Right hindlimb (tissue), 1 donor: ENCODE measurements at regions not wholly inside any gene's neighbourhood (a gene's known extent, or its start where the extent isn't known, plus 50 kb on each side); places are given as distances from the start of the nearest gene placed in this dataset.

Experiments used
- DNase-seq: peaks from one replicate; pipeline ENCODE4 v3.0.0-alpha.2; 2018

DNA sequence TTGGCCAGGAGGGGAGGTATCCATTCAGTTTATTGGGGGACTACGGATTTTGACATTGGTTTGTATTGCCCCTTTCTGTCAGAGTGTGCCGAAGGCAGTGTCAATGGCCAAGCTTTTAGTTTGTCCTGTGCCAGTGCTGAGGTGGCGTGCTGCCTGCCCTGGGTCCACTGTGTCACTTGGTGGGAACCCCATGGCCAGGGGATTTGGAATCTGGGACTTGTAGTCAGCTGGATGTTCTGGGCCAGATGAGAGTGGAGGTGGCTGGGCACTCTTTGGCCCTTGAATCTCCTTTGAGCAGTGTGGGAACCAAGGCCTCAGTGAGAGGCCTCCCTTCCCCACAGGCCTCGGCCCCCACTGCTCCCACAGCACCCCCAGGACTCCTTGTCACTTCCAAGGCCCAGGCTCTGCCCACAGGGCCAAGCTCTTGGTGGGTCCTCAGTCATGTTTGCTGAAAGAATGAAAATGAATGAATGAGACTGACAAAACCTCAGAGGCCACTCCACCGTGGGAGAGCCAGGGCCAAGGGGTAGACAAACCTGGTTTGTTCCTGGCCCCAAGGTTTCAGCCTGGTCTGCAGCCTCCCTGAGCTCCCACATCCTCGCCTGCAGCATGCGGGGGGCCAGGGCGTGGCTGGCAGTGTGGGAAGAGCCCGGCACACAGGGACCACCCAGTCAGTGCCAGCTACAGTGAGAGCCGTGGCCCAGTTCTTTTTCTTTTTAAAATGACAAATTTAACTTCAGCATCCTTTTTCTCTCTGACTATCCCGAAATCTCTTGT is 412.2 kb downstream of the MATN1 start:
- DNase-seq, result no peak

DNA sequence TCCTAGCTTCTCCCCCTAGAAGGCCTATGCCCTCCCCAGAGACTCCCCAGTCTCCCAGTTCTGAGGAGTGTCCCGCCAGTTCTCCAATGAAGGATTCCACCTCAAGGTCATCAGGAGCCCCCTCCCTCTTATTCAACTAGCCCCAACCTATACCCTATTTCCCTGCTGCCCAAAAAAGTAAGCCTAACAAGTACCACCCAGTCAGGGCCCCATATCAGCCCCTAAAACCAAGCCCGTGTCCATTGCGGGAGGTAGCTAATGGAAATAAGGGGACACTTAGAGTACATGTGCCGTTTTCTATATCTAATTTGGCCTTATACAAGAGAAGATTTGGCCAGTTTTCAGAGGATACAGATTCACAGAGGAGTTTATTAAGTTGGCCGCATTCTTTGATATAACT is 416.2 kb downstream of the MATN1 start:
- DNase-seq, result no peak

GRCh38 chr1:30305519-30305918 is 417.9 kb downstream of the MATN1 start:
- no peak for DNase-seq

DNA sequence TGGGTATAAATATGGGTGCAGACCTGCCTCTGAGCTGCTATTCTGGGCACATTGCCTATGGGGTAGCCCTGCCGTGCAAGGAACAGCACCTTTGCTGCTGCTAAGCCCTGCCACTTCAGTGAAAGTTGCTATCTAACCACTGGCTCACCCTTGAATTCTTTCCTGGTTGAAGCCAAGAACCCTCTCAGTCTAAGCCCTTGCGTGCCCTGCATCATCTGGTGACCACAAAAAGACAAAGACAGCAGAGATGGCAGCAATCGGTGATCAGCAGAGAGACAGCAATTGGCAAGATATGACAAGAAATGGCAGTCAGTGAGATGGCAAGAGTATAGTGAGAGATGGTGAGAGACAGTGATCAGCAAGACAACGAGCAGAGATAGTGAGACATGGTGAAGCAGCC is 418.3 kb downstream of the MATN1 start:
- DNase-seq, result no peak

DNA sequence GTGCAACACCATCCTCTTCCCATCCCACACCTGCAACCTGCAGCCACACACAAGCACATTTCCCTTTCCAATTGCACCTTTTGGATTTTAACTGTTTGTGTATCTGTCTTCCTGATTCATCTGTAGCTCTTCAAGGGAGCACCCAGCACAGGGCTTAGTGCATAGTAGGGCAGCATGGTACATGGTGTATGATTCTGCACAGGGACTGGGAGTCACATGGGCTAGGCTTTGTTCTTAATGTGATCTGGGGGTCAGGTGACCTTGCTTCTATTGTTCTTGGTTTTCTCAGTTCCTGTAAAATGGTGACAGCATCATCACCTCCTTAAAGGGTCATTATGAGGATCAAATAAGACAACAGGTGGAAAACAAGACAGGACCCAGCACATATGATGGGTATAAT is 419.3 kb downstream of the MATN1 start:
- no peak for DNase-seq

DNA sequence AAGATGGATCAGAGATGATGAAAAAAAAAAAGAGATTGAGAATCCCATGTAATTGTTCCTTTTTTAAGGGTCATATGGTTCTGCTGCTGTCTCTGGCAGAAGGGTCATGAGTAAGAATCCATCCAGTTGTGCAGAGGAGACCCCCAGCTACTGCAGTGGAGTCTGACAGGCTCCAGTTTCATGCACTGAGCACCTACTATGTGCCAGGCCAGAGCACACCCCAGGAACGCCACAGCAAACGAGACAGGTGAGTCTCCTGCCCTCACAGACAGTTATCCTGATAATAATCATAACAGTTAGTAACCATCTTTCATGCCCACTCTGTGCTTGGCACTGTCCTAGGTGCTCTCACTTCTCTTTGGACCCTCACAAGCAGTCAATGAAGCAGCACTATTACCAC is 420.0 kb downstream of the MATN1 start:
- DNase-seq, result no peak

DNA sequence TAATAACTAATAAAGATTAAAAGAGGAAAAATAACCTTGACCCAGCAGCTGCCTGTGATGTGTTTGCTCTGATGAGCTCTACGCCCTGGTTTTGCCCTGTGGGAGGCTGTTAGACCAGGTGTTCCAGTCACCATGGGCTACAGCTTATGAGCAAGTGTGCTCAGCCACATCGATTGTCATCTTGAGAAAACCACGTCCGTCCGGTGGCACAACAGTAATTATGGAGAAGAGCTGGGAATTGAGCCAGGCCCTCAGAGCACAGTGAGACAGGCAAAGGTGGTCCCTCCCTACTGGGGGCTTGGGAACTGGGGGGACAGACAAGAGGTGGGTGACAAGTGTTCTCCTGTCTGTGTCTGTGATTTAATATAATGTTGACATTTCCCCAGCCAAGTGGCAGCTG is 420.5 kb downstream of the MATN1 start:
- DNase-seq, result no peak

GRCh38 chr1:30300669-30301068 is 422.7 kb downstream of the MATN1 start:
- DNase-seq, result no peak

GRCh38 chr1:30299393-30299792 is 424.0 kb downstream of the MATN1 start:
- no peak for DNase-seq

GRCh38 chr1:30295674-30296073 is 427.7 kb downstream of the MATN1 start:
- no peak for DNase-seq

- DNase-seq, result no peak
Observed at GRCh38 chr1:30295266-30295665, 428.1 kb downstream of the MATN1 start.

DNA sequence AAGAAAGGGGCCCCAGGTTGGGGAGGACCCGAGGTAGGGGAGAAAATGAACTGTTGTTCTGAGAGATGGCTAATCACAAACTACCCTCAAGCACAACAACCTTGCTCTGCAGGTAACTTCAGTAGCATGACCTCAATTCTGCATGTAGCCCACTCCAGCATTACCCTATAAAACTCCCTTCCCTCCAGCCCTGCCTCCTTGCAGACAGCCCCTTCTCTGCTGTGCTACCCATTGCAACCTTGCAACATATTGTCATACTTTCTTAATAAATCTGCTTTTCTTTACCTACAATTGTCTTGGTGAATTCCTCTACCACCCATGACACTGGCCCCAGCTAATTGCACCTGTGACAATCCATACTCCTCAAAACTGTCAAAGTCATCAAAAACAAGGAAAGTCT is 428.9 kb downstream of the MATN1 start:
- DNase-seq, result no peak

DNA sequence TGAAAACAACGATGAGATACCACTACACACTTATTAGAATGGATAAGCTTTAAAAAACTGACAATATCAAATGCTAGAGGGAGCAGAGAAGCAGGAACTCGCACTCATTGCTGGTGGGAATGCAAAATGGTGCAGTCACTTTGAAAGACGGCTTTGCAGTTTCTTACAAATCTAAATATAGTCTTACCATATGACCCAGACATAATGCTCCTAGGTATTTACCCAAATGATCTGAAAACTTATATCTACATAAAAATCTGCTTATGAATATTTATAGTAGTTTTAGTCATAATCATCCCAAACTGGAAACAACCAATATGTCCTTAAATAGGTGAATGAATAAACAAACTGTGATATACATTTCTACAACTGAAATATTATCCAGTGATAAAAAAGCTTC is 430.9 kb downstream of the MATN1 start:
- no peak for DNase-seq

DNA sequence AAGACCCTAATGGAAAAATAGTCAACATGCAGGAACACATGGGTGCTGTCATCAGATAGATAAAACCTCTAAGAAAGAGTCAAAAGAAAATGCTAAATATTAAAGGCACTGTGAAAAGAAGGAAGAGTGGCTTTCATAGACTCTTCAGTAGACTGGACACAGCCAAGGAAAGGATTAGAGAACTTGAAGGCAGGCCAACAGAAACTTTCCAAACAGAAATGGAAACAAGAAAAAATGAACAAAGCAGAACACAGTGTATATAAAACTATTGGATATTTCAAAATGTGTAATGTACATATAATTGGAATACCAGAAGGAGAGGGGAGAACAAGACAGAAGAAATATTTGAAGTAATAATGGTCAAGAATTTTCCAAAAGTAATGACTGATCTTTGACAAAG is 431.9 kb downstream of the MATN1 start:
- DNase-seq, result no peak

DNA sequence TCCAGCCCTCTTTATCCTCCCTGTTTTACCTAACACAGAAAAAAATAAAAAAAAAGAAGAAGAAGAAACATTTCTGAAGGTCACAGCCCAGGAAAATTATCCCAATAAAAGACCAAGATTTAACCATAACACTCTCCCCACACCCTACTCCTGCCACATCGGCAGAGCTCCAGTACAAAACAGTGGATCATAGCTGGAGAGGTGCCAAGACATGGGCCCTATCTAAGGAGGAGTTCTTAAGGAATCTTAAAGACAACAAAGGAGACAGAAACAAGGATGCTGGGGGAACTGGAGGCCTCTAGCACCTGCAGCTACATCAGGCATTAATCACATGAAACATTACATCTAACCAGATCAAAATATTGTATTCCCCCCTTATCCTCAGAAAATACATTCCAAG is 432.8 kb downstream of the MATN1 start:
- DNase-seq, result no peak

- no peak for DNase-seq
Observed at GRCh38 chr1:30287976-30288375, 435.4 kb downstream of the MATN1 start.

DNA sequence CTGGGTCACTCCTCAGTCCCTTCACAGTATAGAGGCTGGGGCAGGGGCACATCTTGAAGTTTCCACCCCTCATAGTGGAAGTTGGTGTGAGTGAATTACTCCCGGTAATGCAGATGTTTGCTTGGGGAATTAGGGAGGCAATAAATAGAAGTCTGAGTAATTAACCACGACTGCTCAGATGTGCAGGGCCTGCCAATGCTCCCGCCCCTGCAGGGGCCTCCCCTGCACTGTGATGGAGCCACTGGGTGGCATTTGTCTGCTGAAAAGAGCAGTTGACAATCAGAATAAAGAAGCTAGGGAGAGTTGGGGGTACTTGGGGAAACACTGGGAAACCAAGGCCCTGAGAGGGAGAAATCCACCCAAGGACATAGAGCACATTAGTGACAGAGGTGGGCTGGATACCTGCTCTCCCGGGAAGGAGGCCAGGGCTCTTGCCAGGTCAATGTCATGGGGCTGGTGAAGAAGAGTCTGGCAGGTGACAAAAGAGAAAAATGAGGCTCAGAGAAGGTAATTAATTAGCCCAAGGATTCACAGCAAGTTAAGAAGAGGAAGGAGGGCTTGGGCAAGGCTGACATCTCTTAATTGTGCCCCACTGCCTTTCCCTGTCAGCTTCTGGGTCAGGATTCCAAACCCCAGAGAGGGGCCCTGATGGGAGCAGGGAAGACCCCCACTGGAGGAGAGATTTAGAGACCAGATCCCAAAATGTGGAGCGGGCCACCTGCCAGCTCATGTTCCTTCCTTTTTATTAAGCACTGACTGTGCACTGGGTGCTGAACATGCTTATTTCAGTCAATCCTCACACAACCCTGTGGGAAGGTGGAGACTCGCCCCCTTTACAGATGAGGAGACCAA is 436.2 kb downstream of the MATN1 start:
- DNase-seq, result no peak

GRCh38 chr1:30286241-30286987 is 437.0 kb downstream of the MATN1 start:
- peak; percentile 34 for DNase-seq

GRCh38 chr1:30285501-30285932 is 437.9 kb downstream of the MATN1 start:
- DNase-seq, result no peak

DNA sequence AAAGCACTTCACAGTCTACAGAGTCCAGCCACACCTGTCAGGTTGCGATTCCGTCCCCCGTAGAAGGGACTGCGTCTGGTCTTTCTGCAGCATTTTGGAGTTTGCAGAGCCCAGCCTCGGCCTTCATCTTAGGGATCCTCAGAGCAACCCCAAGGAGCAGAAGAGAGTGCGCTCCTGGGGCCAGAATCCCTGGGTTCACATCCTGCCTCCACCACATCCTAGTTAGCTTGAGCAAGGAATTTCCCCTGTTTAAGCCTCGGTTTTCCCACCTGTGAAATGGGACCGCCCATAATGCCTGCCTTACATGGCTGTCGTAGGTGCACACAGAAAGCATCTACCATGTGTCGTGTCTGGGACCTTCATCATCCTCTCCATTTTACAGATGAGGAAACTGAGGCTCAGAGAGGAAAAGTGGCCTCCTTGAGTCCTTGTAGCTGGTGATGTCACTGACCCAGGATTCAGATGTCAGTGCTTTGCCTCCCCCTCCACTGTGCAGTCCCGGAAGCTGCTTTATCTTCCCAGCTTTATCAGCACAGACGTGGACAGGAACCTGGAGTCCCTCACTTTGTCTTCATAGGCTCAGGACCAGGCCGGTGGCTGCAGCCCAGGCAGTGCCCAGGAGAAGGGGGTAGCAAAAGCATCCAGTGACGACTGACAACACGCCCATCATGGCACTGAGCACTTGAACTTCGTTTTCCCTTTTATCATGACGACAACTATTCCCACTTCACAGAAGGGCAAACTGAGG is 438.5 kb downstream of the MATN1 start:
- DNase-seq, result no peak

- DNase-seq, result no peak
Observed at GRCh38 chr1:30284226-30284625, 439.2 kb downstream of the MATN1 start.

DNA sequence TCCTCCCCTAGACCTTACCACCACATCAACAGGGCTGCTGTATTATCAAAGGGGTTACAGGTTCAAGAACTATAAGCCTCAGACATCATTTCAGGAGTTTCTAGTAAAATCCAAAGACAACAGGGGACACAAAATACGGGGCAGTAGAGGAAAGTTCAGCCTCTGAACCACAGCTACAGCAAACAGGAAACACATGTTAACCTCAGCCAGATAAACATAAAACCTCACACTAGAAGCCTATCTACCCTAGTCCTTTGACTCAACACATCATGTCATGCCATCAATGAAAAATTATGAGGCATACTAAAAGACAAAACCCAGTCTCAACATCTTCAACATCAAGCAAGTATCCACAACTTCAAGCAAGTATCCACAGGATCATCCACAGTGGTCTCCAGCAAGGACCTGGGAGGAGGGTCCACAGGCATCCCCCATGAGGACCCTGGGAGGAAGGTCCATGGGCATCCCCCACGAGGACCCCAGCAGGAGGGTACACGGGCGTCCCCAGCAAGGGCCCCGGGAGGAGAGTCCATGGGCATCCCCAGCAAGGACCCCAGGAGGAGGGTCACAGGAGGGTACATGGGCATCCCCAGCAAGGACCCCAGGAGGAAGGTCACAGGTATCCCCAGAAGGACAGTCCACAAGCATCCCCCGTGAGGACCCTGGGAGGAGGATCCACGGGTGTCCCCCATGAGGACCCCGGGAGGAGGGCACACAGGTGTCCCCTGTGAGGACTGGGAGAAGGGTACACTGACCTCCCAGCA is 440.0 kb downstream of the MATN1 start:
- DNase-seq, result no peak
